ENCODE measurements at regions not wholly inside any gene's neighbourhood (a gene's known extent, or its start where the extent isn't known, plus 50 kb on each side); places are given as distances from the start of the nearest gene placed in this dataset.
A peak's percentile ranks its signal among the peaks of the same experiment; 100 is the strongest.

DNA sequence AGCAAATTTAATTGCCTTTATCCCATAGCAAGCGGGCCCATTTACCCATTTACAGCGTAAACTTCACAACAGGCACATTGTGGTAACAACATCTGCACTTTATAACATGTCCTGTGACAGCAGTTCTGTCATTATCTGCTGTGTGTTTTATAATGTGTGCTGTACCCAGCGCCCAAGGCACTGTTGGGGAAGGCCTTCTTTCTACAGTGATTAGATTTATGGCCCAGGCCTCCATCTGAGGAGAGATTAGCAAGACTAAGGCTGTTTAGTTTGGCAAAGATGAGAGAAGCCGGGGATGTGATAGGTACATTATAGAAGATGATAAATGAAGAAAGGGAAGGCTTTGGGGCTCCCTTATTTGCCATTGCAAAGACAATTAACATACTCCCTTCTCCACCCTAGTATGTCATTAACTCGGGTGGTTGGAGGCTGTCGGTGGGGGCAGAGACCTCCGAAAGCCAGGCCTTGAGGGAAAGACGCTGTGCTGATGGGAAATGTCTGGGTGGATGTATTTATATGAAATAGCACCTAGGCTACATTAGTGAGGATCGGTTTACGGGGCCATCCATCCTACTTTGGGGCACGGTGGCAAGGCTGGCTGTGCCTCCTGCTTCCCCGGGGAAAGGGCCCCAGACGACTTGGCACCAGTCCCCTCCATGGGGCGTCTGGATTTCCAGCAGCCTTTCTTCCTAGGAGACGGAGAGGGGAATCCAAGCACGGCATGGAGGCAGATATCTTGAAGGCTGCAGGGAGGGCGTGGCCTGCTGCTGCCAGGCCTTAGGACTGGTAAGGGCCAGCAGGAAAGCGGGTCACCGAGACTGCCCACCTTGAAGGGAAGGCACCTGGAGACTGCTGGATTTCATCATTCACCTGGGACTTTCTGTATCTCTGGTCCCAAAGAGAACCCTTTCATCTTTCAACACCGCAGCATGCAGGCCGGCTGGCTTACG is 64.3 kb upstream of the PTCH1 start:
- DNase-seq, result no peak
- intact Hi-C loops (cut with micrococcal nuclease), result no loop called here
- no peaks in the 10 kb centered on the region for H3K9me3 ChIP-seq (replicated peaks)
- no peaks in the 10 kb centered on the region for H3K4me1 ChIP-seq
- H3K4me3 ChIP-seq, result no peak overlapping the region
- peaks cover 17% of the 10 kb centered on the region for H3K27me3 ChIP-seq (ENCODE audit: low read depth)
- no peaks in the 10 kb centered on the region for H3K36me3 ChIP-seq
- H3K27ac ChIP-seq (replicated peaks), result no peak overlapping the region
- TF ChIP-seq, protein P1, sequence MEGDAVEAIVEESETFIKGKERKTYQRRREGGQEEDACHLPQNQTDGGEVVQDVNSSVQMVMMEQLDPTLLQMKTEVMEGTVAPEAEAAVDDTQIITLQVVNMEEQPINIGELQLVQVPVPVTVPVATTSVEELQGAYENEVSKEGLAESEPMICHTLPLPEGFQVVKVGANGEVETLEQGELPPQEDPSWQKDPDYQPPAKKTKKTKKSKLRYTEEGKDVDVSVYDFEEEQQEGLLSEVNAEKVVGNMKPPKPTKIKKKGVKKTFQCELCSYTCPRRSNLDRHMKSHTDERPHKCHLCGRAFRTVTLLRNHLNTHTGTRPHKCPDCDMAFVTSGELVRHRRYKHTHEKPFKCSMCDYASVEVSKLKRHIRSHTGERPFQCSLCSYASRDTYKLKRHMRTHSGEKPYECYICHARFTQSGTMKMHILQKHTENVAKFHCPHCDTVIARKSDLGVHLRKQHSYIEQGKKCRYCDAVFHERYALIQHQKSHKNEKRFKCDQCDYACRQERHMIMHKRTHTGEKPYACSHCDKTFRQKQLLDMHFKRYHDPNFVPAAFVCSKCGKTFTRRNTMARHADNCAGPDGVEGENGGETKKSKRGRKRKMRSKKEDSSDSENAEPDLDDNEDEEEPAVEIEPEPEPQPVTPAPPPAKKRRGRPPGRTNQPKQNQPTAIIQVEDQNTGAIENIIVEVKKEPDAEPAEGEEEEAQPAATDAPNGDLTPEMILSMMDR (IDR thresholded peaks at IDR 0.05; ENCODE audit: borderline replicate concordance), result no peak

DNA sequence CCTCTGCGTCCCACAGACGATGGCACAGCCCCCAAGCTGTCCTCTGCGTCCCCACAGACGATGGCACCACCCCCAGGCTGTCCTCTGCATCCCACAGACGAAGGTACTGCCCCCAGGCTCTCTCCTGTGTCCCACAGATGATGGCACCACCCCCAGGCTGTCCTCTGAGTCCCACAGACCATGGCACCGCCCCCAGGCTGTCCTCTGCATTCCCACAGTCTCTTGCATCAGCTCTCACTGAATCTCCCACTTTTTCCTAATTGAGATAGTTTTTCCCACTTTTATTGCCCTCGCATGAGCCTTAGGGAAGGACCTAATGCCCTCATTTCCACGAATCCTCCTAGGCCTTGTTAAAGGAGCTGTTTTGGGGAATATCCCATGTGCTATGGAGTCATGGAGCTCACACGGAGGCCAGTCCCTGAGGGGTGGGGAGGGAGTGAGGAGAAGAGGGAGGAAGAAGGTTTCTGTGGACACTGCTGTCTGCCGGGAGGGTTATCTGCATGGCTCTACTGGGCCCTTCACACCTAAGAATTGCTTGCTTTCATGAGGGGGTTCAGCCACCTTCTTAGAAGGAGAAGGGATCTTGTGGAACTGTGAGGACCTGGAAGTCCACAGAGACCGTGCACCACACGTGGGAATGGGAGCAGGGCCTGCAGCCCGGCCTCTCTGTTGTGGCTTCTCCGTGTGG is 58.2 kb upstream of the PTCH1 start:
- Histone ChIP-seq H3K27ac (replicated peaks) (no peak overlapping the region), H3K9me3 (replicated peaks) (no peaks in the 10 kb centered on the region), H3K4me3 (no peak overlapping the region), H3K4me1 (peaks cover 3% of the 10 kb centered on the region), H3K36me3 (no peaks in the 10 kb centered on the region), H3K27me3 (ENCODE audit: low read depth) (peaks cover 66% of the 10 kb centered on the region)
- intact Hi-C loops (cut with micrococcal nuclease), result no loop called here
- TF ChIP-seq, protein P1 (IDR thresholded peaks at IDR 0.05; ENCODE audit: borderline replicate concordance), result no peak
- no peak for DNase-seq

DNA sequence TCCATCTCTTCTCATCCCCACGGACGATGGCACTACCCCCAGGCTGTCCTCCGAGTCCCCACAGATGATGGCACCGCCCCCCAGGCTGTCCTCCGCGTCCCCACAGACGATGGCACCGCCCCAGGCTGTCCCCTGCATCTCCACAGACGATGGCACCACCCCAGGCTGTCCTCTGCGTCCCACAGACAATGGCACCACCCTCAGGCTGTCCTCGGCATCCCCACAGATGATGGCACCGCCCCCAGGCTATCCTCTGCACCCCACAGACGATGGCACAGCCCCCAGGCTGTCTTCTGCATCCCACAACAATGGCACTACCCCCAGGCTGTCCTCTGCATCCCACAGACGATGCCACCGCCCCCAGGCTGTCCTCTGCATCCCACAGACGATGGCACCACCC is 57.4 kb upstream of the PTCH1 start:
- Histone ChIP-seq H3K4me3 (no peak overlapping the region), H3K36me3 (no peaks in the 10 kb centered on the region), H3K27ac (replicated peaks) (no peak overlapping the region), H3K9me3 (replicated peaks) (no peaks in the 10 kb centered on the region), H3K27me3 (ENCODE audit: low read depth) (peaks cover 73% of the 10 kb centered on the region), H3K4me1 (peaks cover 4% of the 10 kb centered on the region)
- DNase-seq, result no peak
- intact Hi-C loops (cut with micrococcal nuclease), result no loop called here
- TF ChIP-seq, protein P1 (IDR thresholded peaks at IDR 0.05; ENCODE audit: borderline replicate concordance), result peak; percentile 15

DNA sequence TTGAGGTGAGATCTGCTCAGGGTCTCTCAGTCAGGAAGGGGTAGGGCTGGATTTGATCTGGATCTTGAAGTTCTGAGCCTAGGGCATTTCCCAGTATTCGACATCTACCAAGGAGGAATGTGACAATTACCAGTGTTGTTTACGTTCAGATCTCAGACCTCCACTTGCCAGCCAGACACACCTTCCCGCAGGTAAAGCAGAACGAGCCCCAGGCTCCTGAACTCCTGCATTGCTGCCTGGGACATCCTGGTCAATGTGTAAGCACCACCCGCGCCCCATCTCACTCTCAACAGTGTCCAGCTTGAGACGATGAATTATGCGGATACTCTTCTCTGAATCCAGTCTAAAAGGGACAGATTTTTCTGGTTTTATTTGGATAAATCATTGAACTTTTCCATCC is 56.7 kb upstream of the PTCH1 start:
- Histone ChIP-seq H3K9me3 (replicated peaks) (no peaks in the 10 kb centered on the region), H3K27me3 (ENCODE audit: low read depth) (peaks cover 78% of the 10 kb centered on the region), H3K27ac (replicated peaks) (no peak overlapping the region), H3K4me1 (peaks cover 4% of the 10 kb centered on the region), H3K4me3 (no peak overlapping the region), H3K36me3 (no peaks in the 10 kb centered on the region)
- intact Hi-C loops (cut with micrococcal nuclease), result no loop called here
- DNase-seq, result no peak
- TF ChIP-seq, protein P1 (IDR thresholded peaks at IDR 0.05; ENCODE audit: borderline replicate concordance), result no peak

DNA sequence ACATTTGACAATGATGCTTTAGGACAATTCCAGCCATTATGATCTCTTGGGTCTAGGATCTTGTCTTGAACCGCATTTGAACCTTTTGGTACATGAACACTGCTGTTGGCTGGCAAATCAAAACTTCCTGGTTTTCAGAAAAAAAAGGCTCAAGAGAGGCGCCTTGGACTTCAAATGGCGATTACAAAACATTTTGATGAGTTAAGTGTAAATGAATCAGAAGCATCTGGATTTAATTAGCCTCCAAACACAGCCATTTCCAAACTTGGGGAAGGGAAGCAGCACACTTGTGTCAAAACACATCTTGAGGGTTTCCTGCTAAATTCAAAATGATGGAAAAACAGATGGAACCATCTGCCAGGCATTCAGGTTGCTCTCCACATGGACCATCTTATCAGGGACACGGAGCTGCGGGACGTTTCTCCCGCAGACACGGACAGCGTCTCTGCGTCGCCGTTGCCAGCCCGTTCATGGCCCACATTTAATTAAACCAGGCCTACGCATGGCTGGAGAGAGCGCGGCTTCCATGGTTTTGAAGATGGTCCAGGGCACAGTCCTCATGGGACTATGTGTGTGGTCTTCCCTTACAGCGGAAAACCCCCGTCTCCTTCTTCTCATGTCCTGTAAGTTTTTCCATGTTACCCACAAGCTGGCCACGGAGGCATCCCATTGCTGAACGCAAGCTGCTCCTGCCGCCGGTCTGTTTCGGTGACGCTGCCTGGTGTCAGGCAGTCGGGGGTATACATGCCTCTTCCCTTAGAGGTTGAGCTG is 55.8 kb upstream of the PTCH1 start:
- intact Hi-C loops (cut with micrococcal nuclease), result no loop called here
- Histone ChIP-seq H3K9me3 (replicated peaks) (no peaks in the 10 kb centered on the region), H3K4me1 (peaks cover 4% of the 10 kb centered on the region), H3K27me3 (ENCODE audit: low read depth) (peaks cover 81% of the 10 kb centered on the region), H3K27ac (replicated peaks) (no peak overlapping the region), H3K4me3 (no peak overlapping the region), H3K36me3 (no peaks in the 10 kb centered on the region)
- TF ChIP-seq, protein P1 (IDR thresholded peaks at IDR 0.05; ENCODE audit: borderline replicate concordance), result no peak
- DNase-seq, result peak; percentile 18

Data from left ventricle myocardium inferior (tissue), 1 donor.